ENCODE measurements at regions not wholly inside any gene's neighbourhood (a gene's known extent, or its start where the extent isn't known, plus 50 kb on each side); places are given as distances from the start of the nearest gene placed in this dataset.

DNA sequence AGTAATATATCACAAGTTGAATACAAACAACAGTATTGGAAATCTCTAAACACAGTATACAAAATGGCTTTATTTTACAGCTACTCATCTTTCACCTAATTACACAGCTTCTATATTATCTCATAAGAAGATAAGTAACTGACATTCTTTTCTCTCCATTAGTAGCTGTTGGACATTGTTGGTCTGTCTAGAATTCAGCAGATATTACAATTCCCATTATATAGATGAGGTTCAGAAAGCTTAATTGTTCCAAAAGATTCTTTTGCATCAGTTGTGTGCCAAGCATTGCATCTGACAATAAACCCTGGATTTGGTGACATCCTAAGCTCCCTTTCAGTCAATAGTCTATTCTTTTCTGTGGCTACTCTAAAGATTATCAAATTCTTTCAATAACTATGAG, 187.0 kb downstream of the NTMT2 start:
- TF ChIP-seq, protein P1, sequence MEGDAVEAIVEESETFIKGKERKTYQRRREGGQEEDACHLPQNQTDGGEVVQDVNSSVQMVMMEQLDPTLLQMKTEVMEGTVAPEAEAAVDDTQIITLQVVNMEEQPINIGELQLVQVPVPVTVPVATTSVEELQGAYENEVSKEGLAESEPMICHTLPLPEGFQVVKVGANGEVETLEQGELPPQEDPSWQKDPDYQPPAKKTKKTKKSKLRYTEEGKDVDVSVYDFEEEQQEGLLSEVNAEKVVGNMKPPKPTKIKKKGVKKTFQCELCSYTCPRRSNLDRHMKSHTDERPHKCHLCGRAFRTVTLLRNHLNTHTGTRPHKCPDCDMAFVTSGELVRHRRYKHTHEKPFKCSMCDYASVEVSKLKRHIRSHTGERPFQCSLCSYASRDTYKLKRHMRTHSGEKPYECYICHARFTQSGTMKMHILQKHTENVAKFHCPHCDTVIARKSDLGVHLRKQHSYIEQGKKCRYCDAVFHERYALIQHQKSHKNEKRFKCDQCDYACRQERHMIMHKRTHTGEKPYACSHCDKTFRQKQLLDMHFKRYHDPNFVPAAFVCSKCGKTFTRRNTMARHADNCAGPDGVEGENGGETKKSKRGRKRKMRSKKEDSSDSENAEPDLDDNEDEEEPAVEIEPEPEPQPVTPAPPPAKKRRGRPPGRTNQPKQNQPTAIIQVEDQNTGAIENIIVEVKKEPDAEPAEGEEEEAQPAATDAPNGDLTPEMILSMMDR (IDR thresholded peaks at IDR 0.05): no peak
- TF ChIP-seq POLR2A (IDR thresholded peaks at IDR 0.05) (no peak), EP300 (IDR thresholded peaks at IDR 0.05) (no peak)
